ENCODE measurements at regions not wholly inside any gene's neighbourhood (a gene's known extent, or its start where the extent isn't known, plus 50 kb on each side); places are given as distances from the start of the nearest gene placed in this dataset.
"Not testable (repeated sequence)": the region's sequence is repeated elsewhere in the genome, so short reads cannot be mapped to it uniquely, and the experiment has no call there.

- Histone ChIP-seq H3K79me2 (ENCODE audit: low read length) (no peaks in the 10 kb centered on the region), H3K4me1 (ENCODE audit: insufficient read depth, low read length) (no peaks in the 10 kb centered on the region), H2AFZ (ENCODE audit: low read length) (no peak overlapping the region), H3K36me3 (ENCODE audit: low read depth, low read length) (no peaks in the 10 kb centered on the region), H3K27me3 (ENCODE audit: low read length) (no peaks in the 10 kb centered on the region), H3K9me3 (ENCODE audit: low read length) (no peaks in the 10 kb centered on the region), H3K9ac (ENCODE audit: low read length) (no peak overlapping the region), H4K20me1 (ENCODE audit: low read length) (no peaks in the 10 kb centered on the region), H3K4me2 (ENCODE audit: low read length) (no peak overlapping the region), H3K27ac (ENCODE audit: low read length) (no peak overlapping the region), H3F3A (ENCODE audit: low read length, unreplicated experiment) (no peaks in the 10 kb centered on the region), H3K9me2 (replicated peaks; ENCODE audit: low read length) (no peaks in the 10 kb centered on the region), H3K4me3 (ENCODE audit: low read length) (no peak overlapping the region)
- DNase-seq: no peak
- BruUV-seq (replicated peaks): no TSS peak
- CTCF ChIA-PET: no interaction called here
- intact Hi-C loops (cut with micrococcal nuclease): no loop called here
- POLR2A ChIA-PET (ENCODE audit: unreplicated experiment): no interaction called here
- TF ChIP-seq EZH2 (IDR thresholded peaks at IDR 0.05; ENCODE audit: low read length, unreplicated experiment) (no peak), EZH2phosphoT487 (IDR thresholded peaks at IDR 0.05; ENCODE audit: borderline replicate concordance, low read length) (no peak), CTCF (conservative IDR thresholded peaks at IDR 0.05; ENCODE audit: low read depth, low read length) (no peak)
- ATAC-seq: no peak
These were observed 345.0 kb downstream of the TUSC7 start for GRCh38 chr3:117054556-117054955.

GRCh38 chr3:117056946-117057345 lies 347.4 kb downstream of the TUSC7 start:
- H3K27me3 ChIP-seq (ENCODE audit: low read length); H3K4me1 ChIP-seq (ENCODE audit: insufficient read depth, low read length); H3K4me3 ChIP-seq (ENCODE audit: low read length); H3K9ac ChIP-seq (ENCODE audit: low read length); H3F3A ChIP-seq (ENCODE audit: low read length, unreplicated experiment); ATAC-seq; H3K36me3 ChIP-seq (ENCODE audit: low read depth, low read length); DNase-seq; BruUV-seq (replicated peaks); POLR2A ChIA-PET (ENCODE audit: unreplicated experiment); H4K20me1 ChIP-seq (ENCODE audit: low read length); H3K9me2 ChIP-seq (replicated peaks; ENCODE audit: low read length); H2AFZ ChIP-seq (ENCODE audit: low read length); intact Hi-C loops (cut with micrococcal nuclease); H3K79me2 ChIP-seq (ENCODE audit: low read length); H3K9me3 ChIP-seq (ENCODE audit: low read length); H3K27ac ChIP-seq (ENCODE audit: low read length); CTCF ChIA-PET; H3K4me2 ChIP-seq (ENCODE audit: low read length): not testable (repeated sequence)

GRCh38 chr3:117059067-117059955 lies 349.7 kb downstream of the TUSC7 start:
- DNase-seq: peak; percentile 34
- ChIA-PET POLR2A (ENCODE audit: unreplicated experiment) (no interaction called here), CTCF (no interaction called here)
- Histone ChIP-seq H3K9me3 (ENCODE audit: low read length) (no peaks in the 10 kb centered on the region), H3F3A (ENCODE audit: low read length, unreplicated experiment) (no peaks in the 10 kb centered on the region), H3K4me1 (ENCODE audit: insufficient read depth, low read length) (no peaks in the 10 kb centered on the region), H3K27ac (ENCODE audit: low read length) (no peak overlapping the region), H2AFZ (ENCODE audit: low read length) (no peak overlapping the region), H3K27me3 (ENCODE audit: low read length) (no peaks in the 10 kb centered on the region), H3K9me2 (replicated peaks; ENCODE audit: low read length) (no peaks in the 10 kb centered on the region), H3K9ac (ENCODE audit: low read length) (no peak overlapping the region), H4K20me1 (ENCODE audit: low read length) (no peaks in the 10 kb centered on the region), H3K4me2 (ENCODE audit: low read length) (no peak overlapping the region), H3K4me3 (ENCODE audit: low read length) (no peak overlapping the region), H3K79me2 (ENCODE audit: low read length) (no peaks in the 10 kb centered on the region), H3K36me3 (ENCODE audit: low read depth, low read length) (no peaks in the 10 kb centered on the region)
- no TSS peak for BruUV-seq (replicated peaks)
- ATAC-seq: no peak
- no peak for TF ChIP-seq EZH2 (IDR thresholded peaks at IDR 0.05; ENCODE audit: low read length, unreplicated experiment)
- peak; percentile 65 for TF ChIP-seq CTCF (conservative IDR thresholded peaks at IDR 0.05; ENCODE audit: low read depth, low read length)
- intact Hi-C loops (cut with micrococcal nuclease): no loop called here

Measured in PC-3 (cell line).